ENCODE measurements at regions not wholly inside any gene's neighbourhood (a gene's known extent, or its start where the extent isn't known, plus 50 kb on each side); places are given as distances from the start of the nearest gene placed in this dataset.
A peak's percentile ranks its signal among the peaks of the same experiment; 100 is the strongest.

GRCh38 chr6:139748353-139749146, 374.1 kb upstream of the CITED2 start:
- H3K4me3 ChIP-seq (ENCODE audit: low read depth, low read length): no peak overlapping the region
- no peak for TF ChIP-seq CTCF (IDR thresholded peaks at IDR 0.05; ENCODE audit: insufficient read depth, low read length)
- DNase-seq (ENCODE audit: low read depth): peak; percentile 86

GRCh38 chr6:139747154-139747553, 372.7 kb upstream of the CITED2 start:
- no peak overlapping the region for H3K4me3 ChIP-seq (ENCODE audit: low read depth, low read length)
- DNase-seq (ENCODE audit: low read depth): no peak
- TF ChIP-seq CTCF (IDR thresholded peaks at IDR 0.05; ENCODE audit: insufficient read depth, low read length): no peak

DNA sequence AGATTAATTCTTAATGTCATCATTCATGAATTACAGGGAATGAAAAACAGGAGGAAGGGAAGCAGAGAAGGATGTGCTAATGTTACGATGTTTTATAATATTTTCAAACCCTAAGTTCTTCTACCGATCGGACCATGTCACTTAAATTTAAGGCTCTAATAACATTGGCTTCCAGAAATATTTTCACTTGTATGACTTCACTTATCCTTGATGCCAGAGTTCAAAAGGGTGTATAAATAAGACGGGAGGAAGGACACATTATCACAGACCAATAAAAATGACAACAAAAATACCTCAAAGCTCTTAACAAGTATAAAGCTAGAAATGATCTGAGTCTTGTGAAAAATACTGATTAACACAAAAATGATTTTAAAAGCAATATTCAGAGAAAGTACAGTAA, 370.4 kb upstream of the CITED2 start:
- no peak overlapping the region for H3K4me3 ChIP-seq (ENCODE audit: low read depth, low read length)

GRCh38 chr6:139743664-139744437, 369.4 kb upstream of the CITED2 start:
- DNase-seq (ENCODE audit: low read depth): peak; percentile 95
- no peak overlapping the region for H3K4me3 ChIP-seq (ENCODE audit: low read depth, low read length)
- TF ChIP-seq CTCF (IDR thresholded peaks at IDR 0.05; ENCODE audit: insufficient read depth, low read length): no peak

More for the DNA sequence above, 370.4 kb upstream of the CITED2 start:
- no peak for TF ChIP-seq CTCF (IDR thresholded peaks at IDR 0.05; ENCODE audit: insufficient read depth, low read length)
- no peak for DNase-seq (ENCODE audit: low read depth)

DNA sequence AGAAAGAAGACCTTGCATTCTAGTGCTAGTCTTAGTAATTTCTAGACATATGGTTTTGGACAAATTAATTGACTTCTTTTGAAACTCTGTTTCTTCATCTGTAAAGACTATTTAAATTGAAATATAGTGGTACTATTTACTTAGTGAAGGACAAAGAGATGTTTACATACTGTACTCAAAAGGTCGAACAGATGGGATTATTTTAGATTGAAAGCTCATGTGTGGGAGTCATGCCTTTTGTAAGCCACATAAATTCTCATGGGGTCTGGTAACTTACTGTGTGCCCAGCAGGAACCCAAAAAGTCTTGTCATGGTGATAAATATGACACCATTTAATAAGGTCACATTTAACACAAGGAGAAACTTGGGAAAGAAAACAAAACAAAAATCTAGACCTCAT, 368.2 kb upstream of the CITED2 start:
- TF ChIP-seq CTCF (IDR thresholded peaks at IDR 0.05; ENCODE audit: insufficient read depth, low read length): no peak
- no peak for DNase-seq (ENCODE audit: low read depth)
- no peak overlapping the region for H3K4me3 ChIP-seq (ENCODE audit: low read depth, low read length)

- peak; percentile 42 for DNase-seq (ENCODE audit: low read depth)
- TF ChIP-seq CTCF (IDR thresholded peaks at IDR 0.05; ENCODE audit: insufficient read depth, low read length): no peak
- no peak overlapping the region for H3K4me3 ChIP-seq (ENCODE audit: low read depth, low read length)
These were observed 364.5 kb upstream of the CITED2 start for GRCh38 chr6:139738801-139739455.
